Gastrocnemius medialis (tissue), 4 donors: ENCODE measurements at regions not wholly inside any gene's neighbourhood (a gene's known extent, or its start where the extent isn't known, plus 50 kb on each side); places are given as distances from the start of the nearest gene placed in this dataset.

Experiments used
- CTCF ChIP-seq, 5 experiments: fragments of 450-650 bp in 3 of 5; fragments of 200-600 bp in 2 of 5; sonication (generic) in 2 of 5; IDR thresholded peaks in 4 of 5; conservative IDR thresholded peaks in 1 of 5; 1 replicate in 4 of 5; 2 replicates in 1 of 5; pipeline ENCODE4 v1.5.1; 2016 to 2019; ENCODE audit warnings: antibody characterized with exemption in 5 of 5, mild to moderate bottlenecking in 3 of 5, moderate library complexity in 3 of 5
- POLR2A ChIP-seq, 2 donors: fragments of 450-650 bp; IDR thresholded peaks; one replicate each; pipeline ENCODE4 v1.6.1; 2017; ENCODE audit warnings: antibody characterized with exemption in 2 of 2, mild to moderate bottlenecking in 2 of 2, moderate library complexity in 2 of 2

GRCh38 chr13:33541456-33541855 lies 255.9 kb upstream of the STARD13 start:
- TF ChIP-seq CTCF (IDR thresholded peaks at IDR 0.05 in 4 of 5, conservative IDR thresholded peaks at IDR 0.05 in 1 of 5) (no peak), POLR2A (IDR thresholded peaks at IDR 0.05) (no peak)
